HCT116 (cell line): ENCODE measurements at regions not wholly inside any gene's neighbourhood (a gene's known extent, or its start where the extent isn't known, plus 50 kb on each side); places are given as distances from the start of the nearest gene placed in this dataset.

ENCODE experiments used
- CTCF ChIP-seq, 3 experiments: fragments of 200-600 bp in 1 of 3; sonication (generic) in 1 of 3; IDR thresholded peaks in 2 of 3; conservative IDR thresholded peaks in 1 of 3; 2 replicates each; pipeline ENCODE4 v1.5.1; 2012 to 2017; ENCODE audit warnings: low read depth in 2 of 3, low read length in 2 of 3, antibody characterized with exemption in 1 of 3, borderline replicate concordance in 1 of 3, control low read depth in 1 of 3, mild to moderate bottlenecking in 1 of 3, mixed read lengths in 1 of 3, mixed run types in 1 of 3, moderate library complexity in 1 of 3; ENCODE audit not compliant: insufficient read depth in 1 of 3
- POLR2A ChIP-seq: IDR thresholded peaks from 2 replicates; pipeline ENCODE4 v1.7.0; 2011; ENCODE audit warnings: borderline replicate concordance; ENCODE audit not compliant: insufficient read depth, insufficient read length; ENCODE audit errors: extremely low read depth
- SRF ChIP-seq: IDR thresholded peaks from 2 replicates; pipeline ENCODE4 v1.6.1; 2012; ENCODE audit warnings: low read depth
- YY1 ChIP-seq: IDR thresholded peaks from 2 replicates; pipeline ENCODE4 v1.6.1; 2011; ENCODE audit warnings: low read length, low read depth, moderate library complexity, mild to moderate bottlenecking; ENCODE audit not compliant: insufficient replicate concordance; ENCODE audit errors: extremely low read depth
- TF ChIP-seq, protein P1 (sequence below): IDR thresholded peaks from 2 replicates; pipeline ENCODE4 v1.6.1; 2012

DNA sequence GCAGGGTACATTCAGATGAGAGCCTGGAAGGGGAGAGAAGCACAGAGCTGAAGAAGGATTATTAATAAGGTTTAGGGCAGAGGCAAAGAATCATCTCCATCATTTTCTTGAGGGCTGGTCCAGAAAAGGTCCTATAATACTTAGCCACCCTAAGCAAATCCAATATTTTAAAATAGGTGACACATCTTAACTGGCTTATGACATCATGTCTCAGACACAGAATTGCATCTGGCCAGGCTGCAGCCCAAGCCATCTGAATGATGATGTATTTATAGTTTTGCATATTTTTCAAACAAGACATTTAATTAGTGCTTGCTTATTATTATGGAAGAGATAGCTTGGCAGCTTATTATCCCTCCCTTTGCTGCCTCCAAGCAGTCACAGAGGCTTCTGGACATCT, 571.3 kb downstream of the SUCLG1 start:
- TF ChIP-seq CTCF (IDR thresholded peaks at IDR 0.05 in 2 of 3, conservative IDR thresholded peaks at IDR 0.05 in 1 of 3; ENCODE audit: borderline replicate concordance in 1 of 3, insufficient read depth in 1 of 3, low read depth in 2 of 3, low read length in 2 of 3) (no peak), POLR2A (no peak), SRF (no peak), YY1 (no peak)
- TF ChIP-seq, protein P1, sequence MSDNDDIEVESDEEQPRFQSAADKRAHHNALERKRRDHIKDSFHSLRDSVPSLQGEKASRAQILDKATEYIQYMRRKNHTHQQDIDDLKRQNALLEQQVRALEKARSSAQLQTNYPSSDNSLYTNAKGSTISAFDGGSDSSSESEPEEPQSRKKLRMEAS = no peak
